Activated T-helper 1 cell treated with Interleukin-2 at 50 U/mL for 16 hours (primary cell): ENCODE measurements at regions not wholly inside any gene's neighbourhood (a gene's known extent, or its start where the extent isn't known, plus 50 kb on each side); places are given as distances from the start of the nearest gene placed in this dataset.
"Not testable (repeated sequence)": the region's sequence is repeated elsewhere in the genome, so short reads cannot be mapped to it uniquely, and the experiment has no call there.

Experiments used
- DNase-seq: peaks from one replicate; pipeline ENCODE4 v3.0.0-alpha.2; 2020; ENCODE audit warnings: low read depth

DNA sequence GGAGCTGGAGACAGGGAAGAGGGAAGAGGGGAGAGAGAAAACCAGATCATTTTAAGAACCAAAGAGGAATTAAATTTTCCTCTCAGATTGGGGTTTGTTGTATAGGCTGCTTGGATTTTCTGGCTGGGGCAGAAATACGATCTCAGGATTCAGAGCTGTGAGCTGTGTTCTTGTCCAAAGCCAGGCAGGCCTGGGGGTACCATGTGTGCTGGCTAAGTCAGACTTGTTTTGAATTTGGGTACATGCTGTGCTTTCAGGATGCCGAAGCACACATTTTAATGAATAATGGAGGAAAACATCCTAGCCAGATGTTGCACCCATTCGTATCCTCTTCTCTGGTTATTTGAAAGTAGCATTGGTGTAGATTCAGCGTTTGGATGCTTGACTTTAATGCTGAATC, 170.3 kb upstream of the PODXL start:
- DNase-seq = no peak

DNA sequence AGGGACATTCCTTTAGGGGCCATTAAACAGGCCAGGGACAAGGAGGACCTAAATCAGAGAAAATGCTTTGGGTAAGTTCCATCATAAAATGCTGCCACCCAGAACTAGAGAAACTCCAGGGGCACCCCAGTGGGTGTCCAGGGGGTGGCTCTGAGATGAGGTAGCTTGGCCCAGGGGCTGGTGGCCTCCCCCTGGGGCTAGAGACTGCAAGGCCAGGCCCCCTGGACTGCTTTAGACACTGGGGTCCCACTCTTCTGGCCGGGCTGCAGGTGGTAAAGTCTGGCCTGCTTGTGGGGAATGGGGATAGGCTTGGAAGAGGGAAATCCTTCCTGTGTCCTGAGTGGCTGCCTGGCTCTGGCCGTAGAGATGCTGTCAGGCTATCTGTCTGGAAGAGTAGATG, 169.6 kb upstream of the PODXL start:
- DNase-seq = no peak

DNA sequence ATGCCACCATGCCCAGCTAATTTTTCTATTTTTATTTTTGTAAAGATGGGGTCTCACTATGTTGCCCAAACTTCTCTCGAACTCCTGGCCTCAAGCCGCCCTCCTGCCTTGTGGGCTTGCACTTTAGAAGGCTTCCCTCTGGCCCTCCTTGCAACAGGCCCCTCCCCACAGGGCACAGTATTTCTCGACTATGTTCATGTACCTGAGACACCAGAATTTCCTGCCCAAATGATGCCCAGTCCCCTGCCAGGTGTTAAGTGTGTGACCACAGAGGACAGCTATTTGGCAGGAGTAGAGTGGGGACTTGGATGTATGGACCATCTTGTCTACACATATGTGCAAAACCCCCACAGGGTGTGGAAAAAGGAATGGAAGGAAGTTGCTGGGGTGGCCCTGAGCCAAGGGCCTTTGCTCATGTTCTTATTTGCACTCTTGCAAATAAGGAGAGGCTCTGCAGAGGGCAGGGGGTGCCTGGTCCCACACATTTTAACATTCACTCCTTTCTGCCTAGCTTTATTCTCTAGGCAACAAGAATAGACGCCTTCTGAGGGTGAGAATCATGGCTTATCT, 168.4 kb upstream of the PODXL start:
- no peak for DNase-seq

DNA sequence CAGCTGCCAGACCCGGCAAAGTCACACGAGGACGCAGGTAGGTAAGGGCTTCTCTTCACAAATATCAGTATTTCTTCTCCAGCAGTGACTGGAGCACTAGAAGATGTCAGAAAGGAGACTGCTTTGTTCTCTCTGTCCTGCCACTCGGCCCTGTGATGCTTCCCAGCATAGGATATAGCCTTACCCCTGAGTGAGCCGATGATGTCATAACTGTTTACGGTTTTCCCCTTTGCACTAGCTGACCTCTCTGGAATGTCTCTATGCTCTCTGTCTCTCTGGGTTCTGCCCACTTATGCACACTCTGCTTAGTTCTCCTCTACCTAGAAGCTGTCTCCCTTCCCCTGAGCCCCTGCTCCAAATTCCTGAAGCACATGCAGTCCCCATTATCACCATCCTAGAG, 167.5 kb upstream of the PODXL start:
- DNase-seq = no peak

DNA sequence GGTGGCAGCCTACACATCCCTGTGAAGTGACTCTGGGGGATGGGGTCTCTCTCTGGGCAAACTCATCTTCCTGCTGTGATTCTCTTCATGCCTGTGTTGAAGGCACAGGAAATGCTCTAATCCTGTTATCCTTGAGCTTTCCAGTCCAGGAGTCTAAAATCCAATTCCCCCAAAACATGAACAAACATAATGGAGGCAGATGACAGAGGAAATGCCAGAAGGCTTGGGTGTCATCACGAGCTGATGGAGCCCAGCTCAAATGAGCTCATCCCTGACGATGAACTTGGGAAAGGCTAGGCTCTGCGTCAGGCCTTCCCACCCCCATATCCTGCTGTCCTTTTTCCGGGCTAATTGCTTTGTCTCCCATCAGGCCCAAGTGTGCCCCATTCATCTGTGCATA, 165.9 kb upstream of the PODXL start:
- DNase-seq = no peak

DNA sequence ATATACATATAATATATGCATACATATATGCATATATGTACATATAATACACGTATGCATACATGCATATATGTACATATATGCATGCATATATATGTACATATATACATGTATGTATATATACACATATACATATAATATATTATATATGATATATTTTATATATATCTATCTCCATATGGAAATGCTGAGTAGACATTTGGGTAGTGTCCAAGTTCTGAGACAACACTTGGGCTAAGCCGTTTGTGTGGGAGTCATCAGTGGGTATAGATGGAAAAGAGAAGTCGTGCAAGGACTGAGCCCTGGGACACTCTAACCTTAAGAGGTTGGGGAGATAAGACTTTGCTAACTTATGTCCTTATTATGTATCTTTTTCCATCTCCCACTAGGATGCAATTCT, 165.2 kb upstream of the PODXL start:
- no peak for DNase-seq

DNA sequence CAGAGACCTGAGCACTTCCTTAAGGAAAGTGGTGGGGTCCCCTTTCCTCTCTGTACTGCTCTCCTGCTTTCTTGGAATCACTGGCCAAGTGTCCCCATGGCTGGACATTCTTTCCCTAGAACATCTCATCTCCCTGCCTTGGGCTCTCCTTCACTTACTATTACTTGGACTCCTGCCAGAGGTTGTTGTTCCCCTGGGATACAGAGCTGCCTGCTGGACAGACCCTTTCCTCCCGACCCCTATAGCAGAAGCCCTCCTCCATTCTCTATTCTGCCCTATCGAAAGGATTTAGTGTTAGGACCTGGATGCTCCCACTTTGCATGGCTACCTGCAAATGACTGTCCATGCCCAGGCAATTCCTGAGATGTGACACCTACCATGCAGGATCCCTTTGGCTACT, 164.3 kb upstream of the PODXL start:
- no peak for DNase-seq

DNA sequence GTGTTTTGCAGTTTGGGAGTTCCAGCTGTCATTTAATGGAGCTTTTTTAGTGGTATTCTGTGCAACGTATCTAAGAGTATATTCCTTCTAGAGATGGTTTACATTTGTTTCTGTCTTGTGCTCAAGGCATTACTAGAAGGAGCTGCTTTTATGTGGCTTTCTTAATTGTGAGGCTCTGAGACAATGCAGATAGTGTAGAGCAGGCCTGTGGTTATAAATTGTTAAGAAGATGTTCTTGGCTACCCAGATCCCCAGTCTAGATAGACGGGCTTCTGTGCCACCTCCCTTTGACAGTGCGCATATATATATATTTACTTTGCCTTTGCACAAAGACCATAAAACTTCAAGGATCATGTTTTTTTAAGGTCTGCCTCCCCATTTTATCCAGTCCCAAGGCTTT, 160.8 kb upstream of the PODXL start:
- DNase-seq = no peak

DNA sequence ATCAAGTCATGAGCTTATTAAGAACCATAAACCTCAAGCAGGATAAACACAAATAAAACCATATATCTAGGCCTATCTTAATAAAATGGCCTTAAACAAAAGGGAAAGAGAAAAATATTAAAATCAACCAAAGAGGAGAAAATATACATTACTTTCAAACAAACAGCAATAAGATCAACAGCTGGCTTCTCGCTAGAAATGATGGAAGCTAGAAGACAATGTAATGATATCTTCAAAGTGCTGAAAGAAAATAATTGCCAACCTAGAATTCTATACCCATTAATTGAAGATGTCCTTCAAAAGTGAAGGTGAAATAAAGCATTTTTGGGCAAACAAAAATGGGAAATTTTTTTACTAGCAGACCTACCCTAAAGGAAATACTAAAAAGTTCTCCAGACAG, 142.9 kb upstream of the PODXL start:
- DNase-seq = no peak

DNA sequence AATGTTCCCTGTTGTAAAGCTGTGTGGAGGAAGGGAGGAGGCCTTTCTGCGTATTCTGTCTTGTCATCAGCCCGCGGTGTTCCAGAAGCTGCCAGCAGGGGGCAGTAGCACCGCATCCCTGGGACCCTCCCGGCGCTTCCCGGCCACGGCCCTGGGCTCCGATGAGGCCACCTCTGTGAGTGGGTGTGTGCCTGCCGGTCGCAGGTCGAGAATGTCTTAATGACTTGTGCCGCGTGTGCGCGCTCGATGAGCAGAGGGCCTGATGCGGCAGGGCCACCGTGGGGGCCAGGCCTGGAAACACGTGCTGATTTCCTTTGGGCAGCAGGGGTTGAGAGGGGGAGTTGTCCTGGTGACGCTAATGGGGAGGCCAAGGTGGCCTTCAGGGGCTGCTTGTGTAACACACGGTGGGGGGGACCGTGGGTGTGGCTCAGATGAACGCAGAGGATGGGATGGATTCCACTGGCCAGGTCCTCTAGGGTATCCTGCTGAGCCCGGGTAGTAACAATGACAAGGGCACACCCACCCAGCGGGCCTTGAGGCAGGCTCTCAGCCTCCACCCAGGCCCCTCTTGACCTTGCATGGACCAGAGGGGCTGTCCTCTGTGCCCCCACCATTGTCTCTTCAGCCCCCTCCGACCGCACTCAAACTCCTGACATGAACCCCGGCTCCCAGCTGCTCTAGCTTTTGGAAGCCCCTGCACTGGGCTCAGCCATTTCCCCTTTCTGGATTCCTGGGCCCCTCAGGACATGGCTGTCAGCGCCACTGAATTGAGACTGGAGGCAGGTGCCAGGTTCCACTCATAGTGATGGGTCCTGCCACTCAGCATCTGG, 135.9 kb upstream of the PODXL start:
- no peak for DNase-seq

DNA sequence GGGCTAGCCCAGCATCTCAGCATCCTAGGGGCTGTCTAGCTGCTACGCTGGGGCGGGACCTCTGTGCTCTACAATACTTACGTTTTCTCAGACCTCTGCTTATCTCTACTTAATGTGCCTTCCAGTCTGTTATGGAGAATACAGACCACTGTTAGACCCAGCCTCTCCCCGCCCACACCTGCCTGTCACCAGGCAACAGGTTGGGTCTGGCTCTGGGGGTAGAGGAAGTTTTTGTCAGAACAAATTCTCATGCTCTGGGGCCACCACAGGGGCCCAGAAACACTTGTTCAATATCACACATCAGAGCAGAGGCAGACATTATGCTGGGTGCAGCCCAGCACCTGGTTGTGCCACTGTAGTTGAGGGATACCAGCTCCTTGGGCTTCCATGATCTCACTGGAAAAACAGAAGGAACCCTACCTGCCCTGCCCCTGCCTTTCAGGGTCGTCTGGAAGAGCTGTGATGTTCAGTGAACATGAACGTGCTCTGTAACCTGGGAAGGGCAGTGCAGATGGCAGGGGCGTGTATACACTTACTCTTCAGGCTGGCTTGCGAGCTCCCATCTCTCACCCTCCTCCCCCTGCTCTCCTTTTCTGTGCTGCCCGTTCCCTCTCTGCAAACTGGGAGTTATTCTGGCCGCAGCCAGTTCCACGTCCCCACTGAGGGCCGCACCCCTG, 135.2 kb upstream of the PODXL start:
- DNase-seq = no peak

DNA sequence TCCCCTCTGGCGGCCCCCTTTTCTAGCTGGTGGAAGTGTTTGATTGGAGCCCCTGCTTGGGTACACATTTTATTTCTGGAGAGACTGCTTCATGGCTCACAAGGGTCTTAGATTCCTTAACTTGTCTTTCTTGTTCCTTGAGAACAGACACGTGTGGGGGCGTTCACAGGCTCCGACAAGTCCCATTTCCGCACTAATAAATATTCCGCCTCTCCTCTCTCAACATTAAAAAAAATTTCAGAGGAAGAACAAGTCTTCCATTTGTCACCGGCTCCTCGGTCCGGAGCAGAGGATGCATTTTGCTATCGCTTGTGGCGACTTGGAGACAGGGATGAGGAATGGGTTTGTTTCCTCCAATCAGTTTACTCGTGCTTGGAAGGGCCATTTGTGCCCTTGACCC, 134.0 kb upstream of the PODXL start:
- no peak for DNase-seq

DNA sequence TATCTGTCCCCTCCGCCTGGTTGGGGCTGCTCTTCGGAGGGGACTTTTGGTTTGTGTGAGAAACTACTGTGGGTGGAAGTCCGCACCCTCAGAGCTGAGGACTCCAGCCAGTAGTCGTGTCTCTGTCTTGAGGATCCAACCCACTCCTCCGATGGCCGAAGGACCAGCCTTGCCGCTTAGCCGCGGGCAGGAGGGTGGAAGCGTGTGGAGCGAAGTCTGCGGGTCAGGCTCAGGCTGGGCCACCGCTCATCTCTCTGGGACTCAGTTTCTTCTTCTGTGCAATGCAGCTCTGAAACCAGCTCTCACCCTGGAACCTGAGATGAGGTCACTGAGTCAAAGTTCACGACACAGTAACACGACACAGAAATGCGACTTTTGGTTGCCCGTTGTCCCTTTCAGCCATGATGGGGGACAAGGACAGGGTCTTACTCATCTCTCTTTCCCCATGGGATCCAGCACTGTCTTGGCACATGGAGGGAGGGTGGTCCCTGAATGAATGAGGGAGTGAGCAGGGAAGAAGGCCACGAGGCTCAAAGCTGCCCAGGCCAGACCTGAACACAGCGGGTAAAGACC, 133.3 kb upstream of the PODXL start:
- DNase-seq = no peak

DNA sequence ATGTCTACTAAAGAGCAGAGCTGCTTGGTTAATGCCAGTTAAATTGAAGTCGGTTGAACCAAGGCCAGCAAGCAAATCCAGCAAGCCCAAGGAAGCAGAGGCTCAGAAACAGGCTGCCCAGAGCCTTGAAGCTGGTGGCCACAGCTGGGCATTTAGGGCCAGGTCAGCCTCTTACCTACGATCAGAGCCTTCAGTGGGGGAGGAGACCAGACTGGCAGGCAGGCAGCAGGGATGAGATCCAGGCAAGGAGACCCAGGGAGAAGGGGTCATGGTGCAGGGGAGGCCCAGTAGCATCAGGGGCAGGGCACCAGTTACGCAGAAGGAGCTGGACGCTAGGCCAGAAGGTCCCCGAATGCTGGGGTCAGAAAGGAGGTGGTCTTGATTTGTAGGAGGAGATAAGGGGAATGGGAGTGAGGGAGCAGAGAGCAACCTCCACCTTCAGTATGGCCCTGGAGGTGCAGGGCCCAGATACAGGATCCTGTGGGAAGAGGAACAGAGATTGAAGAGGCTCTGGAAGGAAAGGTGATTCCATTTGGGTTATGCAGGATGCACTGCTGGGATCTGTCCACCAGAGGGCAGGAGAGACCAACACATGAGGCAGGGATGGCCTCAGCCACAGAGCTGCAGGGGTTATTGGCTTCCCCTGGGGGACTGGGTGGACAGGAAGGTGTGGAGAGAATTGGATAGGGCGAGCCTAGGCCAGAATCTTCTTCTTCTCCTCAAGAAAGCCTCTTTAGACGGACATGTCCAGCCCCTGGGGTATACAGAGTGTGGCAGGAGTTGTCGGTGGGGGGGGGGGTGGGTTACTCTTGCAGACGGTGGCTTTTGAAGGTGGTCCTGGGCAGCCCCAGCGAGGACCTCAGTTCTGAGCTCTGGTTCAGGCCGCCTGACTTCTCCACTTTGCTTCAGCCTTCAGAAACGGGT, 132.6 kb upstream of the PODXL start:
- peak; percentile 4 for DNase-seq

DNA sequence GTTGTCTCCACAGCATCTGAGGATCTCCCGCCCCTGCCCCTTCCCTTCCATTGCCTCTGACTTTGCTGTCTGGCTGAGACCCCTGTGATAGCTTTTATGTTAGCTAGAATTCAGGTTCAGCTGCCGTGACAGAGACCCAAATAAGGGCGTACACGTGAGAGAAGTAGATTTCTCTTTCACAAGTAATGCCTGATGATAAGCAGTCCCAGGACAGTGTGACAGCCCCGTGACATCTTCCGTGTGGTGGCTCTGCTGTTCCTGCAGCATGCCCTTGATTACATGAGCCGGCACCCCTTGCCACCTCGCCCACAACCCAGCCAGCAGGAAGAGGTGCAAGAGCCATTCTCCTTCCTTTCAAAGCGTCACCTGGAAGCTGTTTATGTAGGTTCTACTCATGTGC, 130.9 kb upstream of the PODXL start:
- no peak for DNase-seq

DNA sequence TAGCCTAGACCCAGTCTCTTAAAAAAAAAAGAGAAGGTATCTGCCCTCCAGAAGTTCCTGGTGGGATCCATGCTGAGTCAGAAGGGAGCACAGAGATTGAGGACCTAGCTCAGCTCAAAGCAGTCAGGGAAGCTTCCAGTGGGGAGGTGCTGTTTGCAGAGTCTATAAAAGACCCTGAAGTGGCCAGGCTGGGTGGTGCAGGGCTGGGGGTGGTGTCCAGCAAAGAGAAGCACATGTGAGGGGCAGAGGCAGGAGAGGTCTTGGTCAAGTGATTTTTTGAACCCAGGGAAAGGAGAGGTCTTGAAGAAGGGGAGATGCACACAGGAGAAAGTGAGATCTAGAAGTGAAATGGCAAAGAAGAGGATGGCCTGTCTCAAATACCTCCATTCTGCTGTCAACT, 130.4 kb upstream of the PODXL start:
- DNase-seq = no peak

DNA sequence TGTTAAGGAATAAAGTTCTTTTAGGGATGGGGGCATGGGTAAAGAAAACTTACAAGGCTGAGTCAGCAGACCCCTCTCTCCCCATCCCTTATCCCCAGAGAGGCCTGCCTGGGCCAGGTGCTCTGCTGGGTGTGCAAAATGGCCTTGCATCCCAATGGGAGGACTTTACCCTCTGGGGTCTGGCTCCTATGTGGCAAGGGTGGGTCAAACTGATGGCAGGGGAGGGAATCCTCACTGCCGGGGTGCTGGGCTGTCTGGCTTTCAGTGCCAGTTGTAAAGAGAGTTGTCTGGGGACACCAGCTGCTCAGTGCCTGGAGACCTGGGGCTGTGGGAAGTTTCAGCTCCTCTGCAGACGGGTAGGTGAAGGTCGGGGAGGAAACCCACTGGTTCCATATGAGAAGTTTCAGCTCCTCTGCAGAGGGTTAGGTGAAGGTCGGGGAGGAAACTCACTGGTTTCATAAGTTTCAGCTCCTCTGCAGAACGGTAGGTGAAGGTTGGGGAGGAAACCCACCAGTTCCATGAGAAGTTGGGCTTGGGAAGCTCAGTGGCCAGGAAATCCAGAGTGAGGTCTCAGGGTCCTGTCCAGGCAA, 127.2 kb upstream of the PODXL start:
- no peak for DNase-seq

DNA sequence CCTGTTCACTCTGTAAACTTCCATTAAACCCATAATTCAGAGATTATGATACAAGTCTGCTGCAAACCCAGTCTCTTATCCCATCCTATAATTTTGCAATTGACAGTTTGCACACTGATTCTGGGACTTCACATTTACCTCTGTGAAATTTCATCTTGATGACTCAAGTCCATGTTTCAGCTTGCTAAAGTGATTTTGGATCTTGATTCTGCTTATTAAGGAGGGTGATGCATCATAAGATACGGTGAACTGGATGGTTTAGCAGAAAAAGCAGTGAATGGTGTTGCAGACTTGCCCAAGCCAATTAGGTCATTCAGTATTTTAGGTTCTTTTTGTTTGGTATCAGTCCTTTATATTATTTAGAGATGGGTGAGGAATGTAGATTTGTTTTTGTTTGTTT, 125.5 kb upstream of the PODXL start:
- no peak for DNase-seq

DNA sequence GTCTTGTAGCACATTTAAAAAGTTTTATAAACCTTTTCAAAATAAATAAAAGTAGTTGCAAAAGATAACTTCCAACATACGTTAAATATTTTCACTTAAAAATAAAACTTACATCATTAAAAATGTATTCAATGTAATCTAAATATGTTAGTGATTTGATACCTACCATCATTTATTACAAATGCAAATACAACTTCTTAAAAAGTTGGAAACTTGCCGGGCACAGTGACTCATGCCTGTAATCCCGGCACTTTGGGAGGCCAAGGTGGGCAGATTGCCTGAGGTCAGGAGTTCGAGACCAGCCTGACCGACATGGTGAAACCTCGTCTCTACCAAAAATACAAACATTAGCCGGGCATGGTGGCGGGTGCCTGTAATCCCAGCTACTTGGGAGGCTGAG, 122.6 kb upstream of the PODXL start:
- not testable (repeated sequence) for DNase-seq

DNA sequence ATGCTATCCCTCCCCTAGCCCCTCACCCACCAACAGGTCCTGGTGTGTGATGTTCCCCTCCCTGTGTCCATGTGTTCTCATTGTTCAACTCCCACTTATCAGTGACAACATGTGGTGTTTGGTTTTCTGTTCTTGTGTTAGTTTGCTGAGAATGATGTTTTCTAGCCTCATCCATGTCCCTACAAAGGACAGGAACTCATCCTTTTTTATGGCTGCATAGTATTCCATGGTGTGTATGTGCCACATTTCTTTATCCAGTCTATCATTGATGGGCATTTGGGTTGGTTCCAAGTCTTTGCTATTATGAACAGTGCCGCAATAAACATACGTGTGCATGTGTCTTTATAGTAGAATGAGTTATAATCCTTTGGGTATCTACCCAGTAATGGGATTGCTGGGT, 120.4 kb upstream of the PODXL start:
- DNase-seq = not testable (repeated sequence)

DNA sequence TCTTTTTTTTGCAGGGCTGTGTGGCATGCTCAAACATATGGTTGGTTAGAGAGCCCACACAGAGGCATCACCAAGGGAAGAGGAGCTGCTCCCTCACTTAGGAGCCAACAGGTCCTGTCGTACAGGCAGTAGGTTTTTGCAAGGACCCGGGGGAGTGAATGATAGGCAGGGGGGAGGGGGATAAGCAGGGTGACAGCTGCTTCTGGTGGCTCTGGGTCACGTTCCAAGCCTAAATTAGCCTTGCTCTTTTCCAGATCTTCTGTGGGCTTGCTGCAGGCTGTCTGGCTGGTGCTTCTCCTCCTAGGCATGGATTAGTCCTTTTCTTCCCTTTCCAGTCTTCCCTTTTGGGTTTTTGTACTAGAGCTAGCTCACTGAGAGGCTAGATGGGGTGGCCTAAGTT, 117.7 kb upstream of the PODXL start:
- no peak for DNase-seq

DNA sequence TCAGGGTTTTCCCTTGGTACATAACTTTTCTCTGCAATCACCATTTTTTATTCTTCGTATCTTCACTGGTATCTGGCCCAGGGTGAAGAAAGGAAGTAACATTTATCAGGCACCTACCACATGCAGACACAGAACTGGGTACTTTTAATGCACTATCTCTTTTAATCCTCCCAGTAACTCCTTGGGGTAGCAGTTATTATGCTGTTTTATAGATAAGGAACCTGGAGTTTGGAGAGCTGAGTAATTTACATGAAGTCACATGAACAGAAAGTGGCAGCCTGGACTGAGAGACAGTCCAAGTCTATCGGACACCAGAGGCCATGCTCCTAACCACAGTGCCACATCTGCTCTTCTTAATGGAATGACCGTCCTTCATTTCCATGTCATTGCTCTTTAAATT, 117.1 kb upstream of the PODXL start:
- no peak for DNase-seq
